K562 (cell line): ENCODE measurements at regions not wholly inside any gene's neighbourhood (a gene's known extent, or its start where the extent isn't known, plus 50 kb on each side); places are given as distances from the start of the nearest gene placed in this dataset.

Experiments used
- ATAC-seq: fragments of 200-7000 bp; cut with Tn5 transposase; 3 replicates; pipeline ENCODE4 v1.9.1; 2020; ENCODE audit warnings: moderate library complexity
- BruUV-seq: library from RNA; stranded (reverse); fragments of 400-500 nt; replicated peaks from 2 replicates; lab custom pipeline; 2021; lab: Mats Ljungman, UMichigan
- CTCF ChIA-PET: fragments of 300-600 bp; formaldehyde crosslinking; extraction: SDS; loops from one replicate; lab custom pipeline; 2021; ENCODE audit warnings: low intra/inter-chr PET ratio; lab: Yijun Ruan, JAX
- POLR2A ChIA-PET: fragments of 300-600, 350-650 bp; sonication (Branson Sonifier 250); formaldehyde crosslinking; extraction: SDS; loops from one replicate; lab custom pipeline; 2021; ENCODE audit warnings: antibody characterized with exemption, inconsistent platforms; lab: Yijun Ruan, JAX
- DNase-seq, 4 experiments: peaks; one replicate each; pipeline versions ENCODE4 v3.0.0 to v3.0.0-alpha.2; 2011 to 2018; ENCODE audit warnings: low spot score in 3 of 4, mixed read lengths in 3 of 4; ENCODE audit errors: extremely low read depth in 1 of 4
- FAIRE-seq: peaks from 2 replicates; lab custom pipeline; 2011; peaks lifted over from hg19 to GRCh38; lab: Jason Lieb, UNC
- H2AFZ ChIP-seq: 2 replicates; pipeline ENCODE4 v1.6.0; 2011; ENCODE audit warnings: low read depth, low read length, control low read depth, inconsistent platforms
- H3K27ac ChIP-seq: fragments of 200-600 bp; 3 replicates; pipeline ENCODE4 v1.8.0; 2011; ENCODE audit warnings: low read depth, mild to moderate bottlenecking, control low read depth, inconsistent platforms, low read length, moderate library complexity, mixed read lengths; ENCODE audit errors: extremely low read depth
- H3K27me3 ChIP-seq, 2 experiments: fragments of 300-600 bp in 1 of 2; 2 replicates in 1 of 2; 3 replicates in 1 of 2; pipeline versions ENCODE4 v1.6.0 to v1.8.0; 2011; ENCODE audit warnings: inconsistent platforms in 2 of 2, low read length in 2 of 2, mild to moderate bottlenecking in 1 of 2, mixed read lengths in 1 of 2, moderate library complexity in 1 of 2; ENCODE audit not compliant: control insufficient read depth in 2 of 2, insufficient read depth in 2 of 2
- H3K36me3 ChIP-seq: fragments of 300-600 bp; 3 replicates; pipeline ENCODE4 v1.8.0; 2011; ENCODE audit warnings: mild to moderate bottlenecking, low read length, inconsistent platforms; ENCODE audit not compliant: control insufficient read depth, insufficient read depth
- H3K4me1 ChIP-seq, 2 experiments: fragments of 200-600 bp in 1 of 2; replicated peaks in 1 of 2; 2 replicates in 1 of 2; 3 replicates in 1 of 2; pipeline versions ENCODE4 v1.5.1 to v1.8.0; 2011; ENCODE audit warnings: inconsistent platforms in 2 of 2, low read length in 2 of 2, mild to moderate bottlenecking in 1 of 2, mixed read lengths in 1 of 2, moderate library complexity in 1 of 2; ENCODE audit not compliant: control insufficient read depth in 2 of 2, insufficient read depth in 2 of 2
- H3K4me2 ChIP-seq: 2 replicates; pipeline ENCODE4 v1.6.1; 2011; ENCODE audit warnings: low read length, control low read depth, inconsistent platforms, mixed read lengths; ENCODE audit not compliant: insufficient read depth
- H3K4me3 ChIP-seq: fragments of 200-600 bp; sonication (generic), shearing (Covaris generic); 2 replicates; pipeline ENCODE4 v1.5.1; 2016; ENCODE audit warnings: control low read depth, inconsistent platforms
- H3K79me2 ChIP-seq: fragments of 200-600 bp; 3 replicates; pipeline ENCODE4 v1.8.0; 2011; ENCODE audit warnings: low read length, inconsistent platforms; ENCODE audit not compliant: control insufficient read depth, insufficient read depth
- H3K9ac ChIP-seq, 2 experiments: 2 replicates each; pipeline versions ENCODE4 v1.6.0 to v1.6.1; 2011; ENCODE audit warnings: low read depth in 2 of 2, low read length in 2 of 2, control low read depth in 1 of 2, inconsistent platforms in 1 of 2, mild to moderate bottlenecking in 1 of 2, mixed read lengths in 1 of 2; ENCODE audit not compliant: insufficient read depth in 1 of 2
- H3K9me1 ChIP-seq: one replicate; pipeline ENCODE4 v1.6.0; 2011; ENCODE audit warnings: inconsistent platforms, mild to moderate bottlenecking, low read length, moderate library complexity; ENCODE audit not compliant: control insufficient read depth, insufficient read depth
- H3K9me3 ChIP-seq: replicated peaks from 2 replicates; pipeline ENCODE4 v1.5.1; 2011; ENCODE audit warnings: low read depth, low read length, inconsistent platforms; ENCODE audit not compliant: control insufficient read depth, insufficient read depth
- H4K20me1 ChIP-seq: replicated peaks from 2 replicates; pipeline ENCODE4 v1.6.1; 2011; ENCODE audit warnings: low read length, inconsistent platforms, mixed read lengths; ENCODE audit not compliant: control insufficient read depth, insufficient read depth
- CBFB ChIP-seq: sonication (generic); formaldehyde crosslinking; IDR thresholded peaks from 2 replicates; pipeline ENCODE4 v1.4.0; 2020; ENCODE audit warnings: mild to moderate bottlenecking, missing genetic modification reagents
- CCNT2 ChIP-seq: IDR thresholded peaks from 2 replicates; pipeline ENCODE4 v1.6.1; 2011; ENCODE audit warnings: borderline replicate concordance, low read depth, mild to moderate bottlenecking, moderate library complexity, mixed read lengths, low read length; ENCODE audit not compliant: insufficient read length; ENCODE audit errors: extremely low read depth
- COPS2 ChIP-seq: fragments of 450-650 bp; conservative IDR thresholded peaks from 2 replicates; pipeline ENCODE4 v1.6.1; 2016; ENCODE audit warnings: mild to moderate bottlenecking, moderate library complexity
- NCOA2 ChIP-seq, 2 experiments: fragments of 450-650 bp; IDR thresholded peaks; 2 replicates each; pipeline ENCODE4 v1.6.1; 2018; ENCODE audit warnings: mild to moderate bottlenecking in 2 of 2, moderate library complexity in 1 of 2; ENCODE audit not compliant: partially characterized antibody in 2 of 2
- NR3C1 ChIP-seq: sonication (generic); formaldehyde crosslinking; IDR thresholded peaks from 2 replicates; pipeline ENCODE4 v1.8.1; 2022; ENCODE audit warnings: missing genetic modification reagents
- TAF7 ChIP-seq: fragments of 450-650 bp; IDR thresholded peaks from 2 replicates; pipeline ENCODE4 v1.6.1; 2016; ENCODE audit warnings: missing genetic modification characterization, missing compliant biosample characterization
- ZBTB33 ChIP-seq: sonication (generic); formaldehyde crosslinking; IDR thresholded peaks from 2 replicates; pipeline ENCODE4 v1.8.1; 2023; ENCODE audit warnings: mild to moderate bottlenecking, missing genetic modification reagents
- ZNF212 ChIP-seq: fragments of 450-650 bp; formaldehyde crosslinking; IDR thresholded peaks from 2 replicates; pipeline ENCODE4 v1.4.0; 2020; ENCODE audit warnings: mild to moderate bottlenecking
- WGBS: fragments of 100-300 bp; shearing (Covaris generic); methylation state at CpG from one replicate; pipeline ENCODE4 v1.1.6; 2016; ENCODE audit warnings: low coverage, mixed read lengths; ENCODE audit not compliant: insufficient coverage; ENCODE audit errors: missing lambda C conversion rate; 5-methylcytosine and 5-hydroxymethylcytosine counted together
- in situ Hi-C: fragments of 300-500 bp; cut with MboI; formaldehyde crosslinking; loops from 4 replicates; pipeline ENCODE4 v1.15.0; 2018; ENCODE audit warnings: inconsistent platforms, mixed read lengths
- intact Hi-C: fragments of 100-400 bp; cut with micrococcal nuclease; formaldehyde crosslinking; loops from 2 replicates; pipeline ENCODE4 v1.14.2; 2022
- TF ChIP-seq, protein P1 (sequence below): fragments of 450-650 bp; IDR thresholded peaks from 2 replicates; pipeline ENCODE4 v1.6.1; 2016; ENCODE audit warnings: borderline replicate concordance

- H4K20me1 ChIP-seq: no peaks in the 10 kb centered on the region
- no peaks in the 10 kb centered on the region for H3K9me1 ChIP-seq
- TF ChIP-seq NCOA2 (IDR thresholded peaks at IDR 0.05; ENCODE audit: partially characterized antibody in 2 of 2) (no peak), NR3C1 (CRISPR knock-in tag) (no peak), ZNF212 (CRISPR knock-in tag) (no peak), ZBTB33 (CRISPR knock-in tag) (no peak), TAF7 (no peak), CCNT2 (no peak), CBFB (CRISPR knock-in tag) (no peak), COPS2 (no peak)
- TF ChIP-seq, protein P1, sequence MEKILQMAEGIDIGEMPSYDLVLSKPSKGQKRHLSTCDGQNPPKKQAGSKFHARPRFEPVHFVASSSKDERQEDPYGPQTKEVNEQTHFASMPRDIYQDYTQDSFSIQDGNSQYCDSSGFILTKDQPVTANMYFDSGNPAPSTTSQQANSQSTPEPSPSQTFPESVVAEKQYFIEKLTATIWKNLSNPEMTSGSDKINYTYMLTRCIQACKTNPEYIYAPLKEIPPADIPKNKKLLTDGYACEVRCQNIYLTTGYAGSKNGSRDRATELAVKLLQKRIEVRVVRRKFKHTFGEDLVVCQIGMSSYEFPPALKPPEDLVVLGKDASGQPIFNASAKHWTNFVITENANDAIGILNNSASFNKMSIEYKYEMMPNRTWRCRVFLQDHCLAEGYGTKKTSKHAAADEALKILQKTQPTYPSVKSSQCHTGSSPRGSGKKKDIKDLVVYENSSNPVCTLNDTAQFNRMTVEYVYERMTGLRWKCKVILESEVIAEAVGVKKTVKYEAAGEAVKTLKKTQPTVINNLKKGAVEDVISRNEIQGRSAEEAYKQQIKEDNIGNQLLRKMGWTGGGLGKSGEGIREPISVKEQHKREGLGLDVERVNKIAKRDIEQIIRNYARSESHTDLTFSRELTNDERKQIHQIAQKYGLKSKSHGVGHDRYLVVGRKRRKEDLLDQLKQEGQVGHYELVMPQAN: no peak
- TF ChIP-seq, all 486 proteins: peak for 0
- intact Hi-C loops: no loop called here
- Histone ChIP-seq H3K4me1 (no peaks in the 10 kb centered on the region; a peak in 1 of 5 replicates), H2AFZ (no peak overlapping the region), H3K9ac (no peak overlapping the region), H3K27me3 (peaks cover 0 to 31% of the 10 kb centered on the region in 2 experiments; a peak in 2 of 5 replicates), H3K36me3 (no peaks in the 10 kb centered on the region), H3K79me2 (no peaks in the 10 kb centered on the region), H3K4me2 (no peak overlapping the region), H3K27ac (no peak overlapping the region), H3K4me3 (no peak overlapping the region), H3K9me3 (no peaks in the 10 kb centered on the region)
- FAIRE-seq (no peak), ATAC-seq (no peak), DNase-seq (no peak)
- in situ Hi-C loops: no loop called here
- POLR2A ChIA-PET: no interaction called here
- CTCF ChIA-PET: no interaction called here
- no TSS peak for BruUV-seq
- 3% methylated on average over 9 of the region's 9 CpGs for WGBS
Observed at GRCh38 chr14:101216366-101217079, 313.0 kb upstream of the RTL1 start.
